GM18517 (cell line): ENCODE measurements at regions not wholly inside any gene's neighbourhood (a gene's known extent, or its start where the extent isn't known, plus 50 kb on each side); places are given as distances from the start of the nearest gene placed in this dataset.

ENCODE experiments used
- ATAC-seq: cut with Tn5 transposase; IDR thresholded peaks from one replicate; pipeline ENCODE4 v1.9.1; 2021; ENCODE audit warnings: mild to moderate bottlenecking, moderate library complexity; ENCODE audit not compliant: unreplicated experiment

- ATAC-seq = no peak
Measured at GRCh38 chr2:82317012-82317411, 2012.5 kb upstream of the LRRTM1 start.

- ATAC-seq = no peak
Measured at GRCh38 chr2:82316586-82316985, 2012.0 kb upstream of the LRRTM1 start.

GRCh38 chr2:82314836-82315472, 2010.4 kb upstream of the LRRTM1 start:
- no peak for ATAC-seq

- no peak for ATAC-seq
Measured at GRCh38 chr2:82307511-82307910, 2003.0 kb upstream of the LRRTM1 start.

- no peak for ATAC-seq
Measured at GRCh38 chr2:82301506-82301905, 1997.0 kb upstream of the LRRTM1 start.

GRCh38 chr2:82289446-82289845, 1984.9 kb upstream of the LRRTM1 start:
- no peak for ATAC-seq

- ATAC-seq = no peak
Measured at GRCh38 chr2:82283075-82283474, 1978.5 kb upstream of the LRRTM1 start.

- no peak for ATAC-seq
Measured at GRCh38 chr2:82282111-82282882, 1977.7 kb upstream of the LRRTM1 start.

GRCh38 chr2:82279367-82279766, 1974.8 kb upstream of the LRRTM1 start:
- ATAC-seq = no peak

GRCh38 chr2:82278416-82278815, 1973.9 kb upstream of the LRRTM1 start:
- no peak for ATAC-seq

- no peak for ATAC-seq
Measured at GRCh38 chr2:82275599-82275998, 1971.0 kb upstream of the LRRTM1 start.

GRCh38 chr2:82268446-82268845, 1963.9 kb upstream of the LRRTM1 start:
- ATAC-seq = no peak

- ATAC-seq = no peak
Measured at GRCh38 chr2:82260521-82260920, 1956.0 kb upstream of the LRRTM1 start.

GRCh38 chr2:82259551-82259950, 1955.0 kb upstream of the LRRTM1 start:
- ATAC-seq = no peak

- no peak for ATAC-seq
Measured at GRCh38 chr2:82257796-82258555, 1953.4 kb upstream of the LRRTM1 start.

GRCh38 chr2:82256983-82257632, 1952.6 kb upstream of the LRRTM1 start:
- ATAC-seq = no peak

- no peak for ATAC-seq
Measured at GRCh38 chr2:82256288-82256687, 1951.7 kb upstream of the LRRTM1 start.

GRCh38 chr2:82254728-82255127, 1950.2 kb upstream of the LRRTM1 start:
- ATAC-seq = no peak

- no peak for ATAC-seq
Measured at GRCh38 chr2:82246220-82246775, 1941.7 kb upstream of the LRRTM1 start.

- ATAC-seq = no peak
Measured at GRCh38 chr2:82239176-82239575, 1934.6 kb upstream of the LRRTM1 start.
